ENCODE measurements at regions not wholly inside any gene's neighbourhood (a gene's known extent, or its start where the extent isn't known, plus 50 kb on each side); places are given as distances from the start of the nearest gene placed in this dataset.

DNA sequence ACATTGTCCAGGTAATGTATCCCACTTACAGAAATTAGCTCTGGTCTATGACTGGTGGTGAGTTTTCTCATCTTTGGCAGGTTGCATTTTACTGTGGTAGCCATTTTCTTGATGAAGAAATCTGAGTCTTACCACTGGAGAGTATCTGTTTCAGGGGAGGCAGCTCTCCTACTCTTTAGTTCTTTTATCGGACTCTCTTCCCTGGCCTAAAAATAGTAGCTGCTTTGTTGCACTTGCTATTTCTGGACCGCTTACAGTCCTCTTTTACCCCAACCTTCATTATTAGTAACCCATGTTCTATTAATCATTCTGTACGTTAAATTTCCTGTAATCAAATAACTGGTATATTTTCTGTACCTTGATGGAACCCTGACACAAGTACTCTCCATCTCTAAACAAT lies 720.8 kb downstream of the PLA2G4A start:
- no peaks in the 10 kb centered on the region for H4K20me1 ChIP-seq (ENCODE audit: insufficient read depth)
- H3K9ac ChIP-seq (ENCODE audit: low read length) = no peak overlapping the region
- no peaks in the 10 kb centered on the region for H3K79me2 ChIP-seq (replicated peaks; ENCODE audit: insufficient read depth, low read length)
- TF ChIP-seq MXI1 (conservative IDR thresholded peaks at IDR 0.05; ENCODE audit: poor library complexity, severe bottlenecking) (no peak), RAD21 (conservative IDR thresholded peaks at IDR 0.05) (no peak), POLR2AphosphoS5 (IDR thresholded peaks at IDR 0.05) (no peak), TAF1 (IDR thresholded peaks at IDR 0.05; ENCODE audit: low read depth) (no peak), EZH2 (IDR thresholded peaks at IDR 0.05; ENCODE audit: borderline replicate concordance, insufficient read depth, low read length, poor library complexity, severe bottlenecking) (no peak), SMC3 (conservative IDR thresholded peaks at IDR 0.05; ENCODE audit: poor library complexity) (no peak), EP300 (conservative IDR thresholded peaks at IDR 0.05; ENCODE audit: poor library complexity, severe bottlenecking) (no peak)
- TF ChIP-seq, protein P1, sequence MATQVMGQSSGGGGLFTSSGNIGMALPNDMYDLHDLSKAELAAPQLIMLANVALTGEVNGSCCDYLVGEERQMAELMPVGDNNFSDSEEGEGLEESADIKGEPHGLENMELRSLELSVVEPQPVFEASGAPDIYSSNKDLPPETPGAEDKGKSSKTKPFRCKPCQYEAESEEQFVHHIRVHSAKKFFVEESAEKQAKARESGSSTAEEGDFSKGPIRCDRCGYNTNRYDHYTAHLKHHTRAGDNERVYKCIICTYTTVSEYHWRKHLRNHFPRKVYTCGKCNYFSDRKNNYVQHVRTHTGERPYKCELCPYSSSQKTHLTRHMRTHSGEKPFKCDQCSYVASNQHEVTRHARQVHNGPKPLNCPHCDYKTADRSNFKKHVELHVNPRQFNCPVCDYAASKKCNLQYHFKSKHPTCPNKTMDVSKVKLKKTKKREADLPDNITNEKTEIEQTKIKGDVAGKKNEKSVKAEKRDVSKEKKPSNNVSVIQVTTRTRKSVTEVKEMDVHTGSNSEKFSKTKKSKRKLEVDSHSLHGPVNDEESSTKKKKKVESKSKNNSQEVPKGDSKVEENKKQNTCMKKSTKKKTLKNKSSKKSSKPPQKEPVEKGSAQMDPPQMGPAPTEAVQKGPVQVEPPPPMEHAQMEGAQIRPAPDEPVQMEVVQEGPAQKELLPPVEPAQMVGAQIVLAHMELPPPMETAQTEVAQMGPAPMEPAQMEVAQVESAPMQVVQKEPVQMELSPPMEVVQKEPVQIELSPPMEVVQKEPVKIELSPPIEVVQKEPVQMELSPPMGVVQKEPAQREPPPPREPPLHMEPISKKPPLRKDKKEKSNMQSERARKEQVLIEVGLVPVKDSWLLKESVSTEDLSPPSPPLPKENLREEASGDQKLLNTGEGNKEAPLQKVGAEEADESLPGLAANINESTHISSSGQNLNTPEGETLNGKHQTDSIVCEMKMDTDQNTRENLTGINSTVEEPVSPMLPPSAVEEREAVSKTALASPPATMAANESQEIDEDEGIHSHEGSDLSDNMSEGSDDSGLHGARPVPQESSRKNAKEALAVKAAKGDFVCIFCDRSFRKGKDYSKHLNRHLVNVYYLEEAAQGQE (IDR thresholded peaks at IDR 0.05; ENCODE audit: borderline replicate concordance) = no peak
- TF ChIP-seq, protein P2, sequence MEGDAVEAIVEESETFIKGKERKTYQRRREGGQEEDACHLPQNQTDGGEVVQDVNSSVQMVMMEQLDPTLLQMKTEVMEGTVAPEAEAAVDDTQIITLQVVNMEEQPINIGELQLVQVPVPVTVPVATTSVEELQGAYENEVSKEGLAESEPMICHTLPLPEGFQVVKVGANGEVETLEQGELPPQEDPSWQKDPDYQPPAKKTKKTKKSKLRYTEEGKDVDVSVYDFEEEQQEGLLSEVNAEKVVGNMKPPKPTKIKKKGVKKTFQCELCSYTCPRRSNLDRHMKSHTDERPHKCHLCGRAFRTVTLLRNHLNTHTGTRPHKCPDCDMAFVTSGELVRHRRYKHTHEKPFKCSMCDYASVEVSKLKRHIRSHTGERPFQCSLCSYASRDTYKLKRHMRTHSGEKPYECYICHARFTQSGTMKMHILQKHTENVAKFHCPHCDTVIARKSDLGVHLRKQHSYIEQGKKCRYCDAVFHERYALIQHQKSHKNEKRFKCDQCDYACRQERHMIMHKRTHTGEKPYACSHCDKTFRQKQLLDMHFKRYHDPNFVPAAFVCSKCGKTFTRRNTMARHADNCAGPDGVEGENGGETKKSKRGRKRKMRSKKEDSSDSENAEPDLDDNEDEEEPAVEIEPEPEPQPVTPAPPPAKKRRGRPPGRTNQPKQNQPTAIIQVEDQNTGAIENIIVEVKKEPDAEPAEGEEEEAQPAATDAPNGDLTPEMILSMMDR (IDR thresholded peaks at IDR 0.05; ENCODE audit: poor library complexity, severe bottlenecking) = no peak
- no peaks in the 10 kb centered on the region for H3K9me2 ChIP-seq (ENCODE audit: insufficient read depth, low read length)
- H3K27me3 ChIP-seq (ENCODE audit: insufficient read depth, low read depth, low read length) = no peaks in the 10 kb centered on the region
- H2AFZ ChIP-seq (ENCODE audit: low read depth, low read length) = no peak overlapping the region
- H3F3A ChIP-seq (ENCODE audit: insufficient read depth, low read length, poor library complexity, severe bottlenecking) = no peaks in the 10 kb centered on the region
- H3K4me3 ChIP-seq (ENCODE audit: low read length) = no peak overlapping the region
- H3K4me2 ChIP-seq (ENCODE audit: low read length) = no peak overlapping the region
- H3K9me3 ChIP-seq (ENCODE audit: low read length) = no peaks in the 10 kb centered on the region
- H3K36me3 ChIP-seq (ENCODE audit: insufficient read depth, low read length) = no peaks in the 10 kb centered on the region
- H3K27ac ChIP-seq (ENCODE audit: low read length) = no peak overlapping the region

DNA sequence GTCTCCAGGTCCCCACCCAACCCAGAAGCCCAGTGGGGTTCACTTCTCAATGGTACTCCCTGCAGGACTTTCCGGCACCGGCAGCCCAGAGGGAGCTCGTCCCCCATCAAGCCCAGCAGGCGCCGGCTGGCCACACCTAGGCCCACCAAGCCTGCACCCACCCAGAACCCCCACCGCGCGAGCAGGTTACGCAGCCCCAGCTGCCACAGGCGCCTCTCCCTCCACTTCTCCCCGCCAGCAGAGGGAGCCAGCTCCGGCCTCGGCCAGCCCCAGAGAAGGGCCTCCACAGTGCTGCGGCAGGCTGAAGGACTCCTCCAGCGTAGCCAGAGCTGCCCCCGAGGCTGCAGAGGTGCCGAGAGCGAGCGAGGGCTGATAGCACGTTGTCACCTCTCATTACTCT lies 722.3 kb downstream of the PLA2G4A start:
- no peak overlapping the region for H3K27ac ChIP-seq (ENCODE audit: low read length)
- H4K20me1 ChIP-seq (ENCODE audit: insufficient read depth) = no peaks in the 10 kb centered on the region
- TF ChIP-seq RAD21 (conservative IDR thresholded peaks at IDR 0.05) (no peak), MXI1 (conservative IDR thresholded peaks at IDR 0.05; ENCODE audit: poor library complexity, severe bottlenecking) (no peak), SMC3 (conservative IDR thresholded peaks at IDR 0.05; ENCODE audit: poor library complexity) (no peak), POLR2AphosphoS5 (IDR thresholded peaks at IDR 0.05) (no peak), EP300 (conservative IDR thresholded peaks at IDR 0.05; ENCODE audit: poor library complexity, severe bottlenecking) (no peak), EZH2 (IDR thresholded peaks at IDR 0.05; ENCODE audit: borderline replicate concordance, insufficient read depth, low read length, poor library complexity, severe bottlenecking) (no peak), TAF1 (IDR thresholded peaks at IDR 0.05; ENCODE audit: low read depth) (no peak)
- TF ChIP-seq, protein P1 (IDR thresholded peaks at IDR 0.05; ENCODE audit: borderline replicate concordance) = no peak
- TF ChIP-seq, protein P2 (IDR thresholded peaks at IDR 0.05; ENCODE audit: poor library complexity, severe bottlenecking) = no peak
- no peaks in the 10 kb centered on the region for H3K36me3 ChIP-seq (ENCODE audit: insufficient read depth, low read length)
- no peak overlapping the region for H3K9ac ChIP-seq (ENCODE audit: low read length)
- H3F3A ChIP-seq (ENCODE audit: insufficient read depth, low read length, poor library complexity, severe bottlenecking) = no peaks in the 10 kb centered on the region
- no peak overlapping the region for H3K4me2 ChIP-seq (ENCODE audit: low read length)
- no peaks in the 10 kb centered on the region for H3K27me3 ChIP-seq (ENCODE audit: insufficient read depth, low read depth, low read length)
- no peaks in the 10 kb centered on the region for H3K9me3 ChIP-seq (ENCODE audit: low read length)
- no peaks in the 10 kb centered on the region for H3K9me2 ChIP-seq (ENCODE audit: insufficient read depth, low read length)
- H3K4me3 ChIP-seq (ENCODE audit: low read length) = no peak overlapping the region
- no peaks in the 10 kb centered on the region for H3K79me2 ChIP-seq (replicated peaks; ENCODE audit: insufficient read depth, low read length)
- H2AFZ ChIP-seq (ENCODE audit: low read depth, low read length) = no peak overlapping the region
